NCI-H345 (cell line): ENCODE measurements at regions not wholly inside any gene's neighbourhood (a gene's known extent, or its start where the extent isn't known, plus 50 kb on each side); places are given as distances from the start of the nearest gene placed in this dataset.
"Not testable (repeated sequence)": the region's sequence is repeated elsewhere in the genome, so short reads cannot be mapped to it uniquely, and the experiment has no call there.

Experiments
- DNase-seq: peaks from one replicate; lab custom pipeline; 2025; lab: John Stamatoyannopoulos, UW

DNA sequence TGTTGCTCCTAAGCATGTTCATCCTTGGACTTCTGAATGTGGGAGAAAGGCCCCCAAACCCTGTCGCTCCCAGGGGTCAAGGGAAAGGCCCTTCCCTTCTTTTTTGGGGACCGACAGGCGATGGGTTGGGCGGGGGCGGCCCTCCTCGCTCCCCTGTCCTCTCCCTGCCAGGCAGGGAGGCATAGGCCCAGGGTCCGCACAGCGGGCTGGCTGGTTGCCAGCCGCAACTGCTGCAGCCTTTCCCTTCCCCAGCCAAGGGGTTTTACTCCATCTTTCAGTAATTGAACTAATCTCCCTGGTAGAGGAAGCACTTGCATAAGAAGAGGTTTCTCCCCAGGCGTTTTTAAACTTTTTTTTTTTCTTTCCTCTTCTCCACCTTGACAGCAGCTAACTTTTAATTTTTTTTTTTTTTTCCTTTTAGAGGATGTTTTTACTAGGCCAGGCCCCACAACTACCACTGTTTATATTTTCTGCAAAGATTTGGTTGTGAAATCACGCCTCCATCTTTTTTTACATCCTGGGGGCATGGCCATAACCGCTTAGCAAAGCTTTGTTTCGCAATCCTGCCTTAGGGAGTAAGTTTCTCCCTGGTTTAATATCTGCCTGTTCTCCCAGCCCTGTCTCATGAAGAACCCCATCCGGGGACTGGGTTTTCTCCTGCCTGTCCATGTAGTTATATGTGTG, 216.9 kb upstream of the ZNF608 start:
- DNase-seq: no peak

DNA sequence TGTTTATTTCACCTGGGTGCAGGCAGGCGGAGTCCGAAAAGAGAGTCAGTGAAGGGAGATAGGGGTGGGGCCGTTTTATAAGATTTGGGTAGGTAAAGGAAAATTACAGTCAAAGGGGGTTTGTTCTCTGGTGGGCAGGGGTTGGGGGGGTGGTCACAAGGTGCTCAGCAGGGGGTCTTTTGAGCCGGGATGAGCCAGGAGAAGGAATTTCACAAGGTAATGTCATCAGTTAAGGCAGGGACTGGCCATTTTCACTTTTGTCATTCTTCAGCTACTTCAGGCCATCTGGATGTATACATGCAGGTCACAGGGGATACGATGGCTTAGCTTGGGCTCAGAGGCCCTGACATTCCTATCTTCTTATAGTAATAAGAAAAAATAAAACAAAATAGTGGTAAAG, 220.3 kb upstream of the ZNF608 start:
- DNase-seq: not testable (repeated sequence)

DNA sequence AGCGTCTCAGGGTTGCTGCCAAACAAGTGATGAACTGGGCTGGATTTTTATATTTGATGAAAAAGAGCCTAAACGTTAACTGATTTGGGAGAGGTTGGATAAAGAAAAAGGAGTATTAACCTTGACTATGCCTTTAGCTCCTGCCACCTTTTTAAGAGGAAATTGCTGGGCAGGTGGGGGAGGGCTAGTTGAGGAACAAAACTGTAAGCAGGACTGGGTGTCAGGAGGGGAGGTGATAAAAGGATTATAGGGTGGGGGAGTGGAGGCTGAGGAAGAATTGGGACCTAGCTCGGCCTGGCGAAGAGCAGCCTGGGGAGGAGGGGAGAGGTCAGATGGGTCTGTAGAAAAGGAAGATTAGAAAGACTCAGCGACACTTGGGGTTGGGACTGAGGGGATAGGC, 223.9 kb upstream of the ZNF608 start:
- DNase-seq: not testable (repeated sequence)

DNA sequence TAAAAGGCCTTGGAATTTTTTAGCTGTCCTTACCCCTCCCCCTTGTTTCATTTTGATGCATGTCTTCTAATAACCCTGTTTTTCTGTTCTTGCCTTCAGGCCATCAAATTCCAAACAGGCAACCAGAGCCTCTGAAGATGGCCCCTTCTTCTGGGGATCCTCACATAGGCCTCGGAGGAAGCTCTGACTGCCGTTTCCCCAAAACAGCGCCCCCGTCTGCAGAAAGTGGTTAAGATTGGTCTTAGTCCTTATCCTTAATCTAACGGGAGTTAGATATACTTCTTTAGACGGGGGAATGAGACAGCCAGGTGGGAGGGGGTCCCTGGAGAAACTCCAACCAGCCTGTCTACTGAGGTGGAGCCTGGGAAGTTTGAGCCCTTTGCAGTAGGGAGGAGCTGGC, 226.3 kb upstream of the ZNF608 start:
- no peak for DNase-seq

DNA sequence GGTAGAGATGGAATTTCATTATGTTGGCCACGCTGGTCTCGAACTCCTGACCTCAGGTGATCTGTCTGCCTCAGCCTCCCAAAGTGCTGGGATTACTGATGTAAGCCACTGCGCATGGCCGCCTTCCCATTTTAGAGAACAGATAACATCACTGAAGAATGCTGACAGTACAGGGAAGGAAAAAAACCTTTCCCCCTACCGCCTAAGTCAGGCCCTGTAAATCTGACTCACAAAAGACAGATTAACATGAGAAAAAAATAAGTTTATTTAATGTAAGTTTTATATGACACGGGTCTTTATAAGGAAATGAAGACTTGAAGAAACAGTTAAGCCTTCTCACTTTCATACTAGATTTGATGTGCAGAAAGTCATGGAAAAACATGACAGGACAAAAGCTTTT, 227.2 kb upstream of the ZNF608 start:
- DNase-seq: no peak

DNA sequence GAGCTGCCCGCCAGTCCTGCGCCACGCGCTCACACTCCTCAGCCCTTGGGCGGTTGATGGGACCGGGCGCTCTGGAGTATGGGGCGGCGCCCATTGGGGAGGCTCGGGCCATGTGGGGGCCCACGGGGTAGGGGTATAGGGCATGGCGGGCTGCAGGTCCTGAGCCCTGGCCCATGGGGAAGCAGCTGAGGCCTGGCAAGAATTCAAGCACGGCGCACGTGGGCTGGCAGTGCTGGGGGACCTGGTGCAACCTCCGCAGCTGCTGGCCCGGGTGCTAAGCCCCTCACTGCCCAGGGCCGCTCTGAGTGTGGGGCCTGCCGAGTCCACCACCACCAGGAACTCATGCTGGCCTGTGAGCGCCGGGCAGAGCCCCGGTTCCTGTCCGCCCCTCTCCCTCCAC, 229.6 kb upstream of the ZNF608 start:
- DNase-seq: no peak

DNA sequence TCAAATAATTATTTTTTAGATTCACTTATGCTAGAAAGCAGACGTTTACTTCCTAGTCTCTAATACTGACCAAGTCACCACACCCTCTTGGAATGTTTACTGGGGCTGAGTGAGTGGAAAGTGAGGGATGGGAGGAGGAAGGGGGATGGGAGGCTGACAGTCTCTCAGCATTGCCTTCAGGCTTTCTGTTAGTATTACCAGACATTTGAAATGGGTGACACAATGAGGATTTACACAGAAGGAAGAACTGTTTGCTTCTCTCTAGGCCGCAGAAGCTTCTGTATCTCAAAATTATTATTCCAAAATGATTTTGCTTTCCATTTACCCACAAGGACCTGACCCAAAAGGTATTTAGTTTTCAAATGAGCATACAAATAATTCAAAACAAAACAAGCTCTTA, 232.8 kb upstream of the ZNF608 start:
- no peak for DNase-seq

DNA sequence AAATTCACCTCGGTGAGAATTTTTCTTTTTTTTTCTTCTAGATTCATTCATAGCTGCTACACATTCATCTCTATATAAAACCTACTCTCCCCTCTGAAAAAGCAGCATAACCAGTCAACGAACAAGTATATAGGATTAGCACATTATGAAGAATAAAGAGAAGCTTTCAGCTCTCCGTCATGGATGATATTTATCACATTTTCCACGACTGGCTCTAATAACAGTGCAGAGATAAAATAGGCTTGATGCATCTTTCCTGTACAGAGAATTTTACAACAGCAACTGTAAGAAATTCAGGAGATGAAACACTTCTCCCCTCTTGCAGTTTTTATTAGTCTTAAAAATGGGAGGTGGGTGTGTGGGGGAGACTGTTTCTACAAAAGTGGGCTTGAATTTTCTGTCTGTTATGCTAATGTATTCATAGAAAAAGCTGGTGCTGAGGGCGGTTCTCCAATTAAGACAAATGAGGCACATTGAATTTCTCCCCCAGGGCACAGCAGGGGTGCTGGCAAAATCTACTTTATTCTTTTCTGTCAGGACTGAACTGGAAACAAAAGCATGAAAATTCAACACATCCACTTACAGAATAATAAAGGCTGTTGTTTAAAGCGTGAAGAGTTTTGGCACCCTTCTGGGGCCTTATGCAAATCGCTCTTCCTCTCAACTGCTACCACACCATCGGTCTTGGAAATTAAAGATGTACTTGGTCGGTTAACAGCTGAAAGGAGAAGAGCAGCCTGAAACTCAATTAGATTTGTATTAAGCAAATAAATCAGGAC, 233.9 kb upstream of the ZNF608 start:
- peak; percentile 82 for DNase-seq

DNA sequence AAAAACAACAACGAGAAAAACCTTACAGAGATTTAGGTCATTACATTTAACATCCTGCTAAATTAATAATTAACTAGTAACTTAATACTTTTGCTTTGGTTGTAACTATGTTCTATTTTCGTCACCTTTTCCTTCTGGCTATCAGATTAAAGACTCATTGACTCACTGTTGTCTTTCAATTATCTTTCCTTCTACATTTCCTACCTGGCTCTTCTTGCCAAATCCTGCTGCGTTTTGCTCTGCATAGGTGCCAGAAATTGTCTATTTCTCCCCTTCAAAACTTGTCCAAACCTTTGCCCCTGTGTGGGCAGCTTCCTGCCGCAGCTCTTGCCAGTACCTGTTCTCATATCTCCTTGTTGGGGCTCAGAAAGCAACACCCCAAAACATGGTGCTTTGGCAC, 235.5 kb upstream of the ZNF608 start:
- no peak for DNase-seq

DNA sequence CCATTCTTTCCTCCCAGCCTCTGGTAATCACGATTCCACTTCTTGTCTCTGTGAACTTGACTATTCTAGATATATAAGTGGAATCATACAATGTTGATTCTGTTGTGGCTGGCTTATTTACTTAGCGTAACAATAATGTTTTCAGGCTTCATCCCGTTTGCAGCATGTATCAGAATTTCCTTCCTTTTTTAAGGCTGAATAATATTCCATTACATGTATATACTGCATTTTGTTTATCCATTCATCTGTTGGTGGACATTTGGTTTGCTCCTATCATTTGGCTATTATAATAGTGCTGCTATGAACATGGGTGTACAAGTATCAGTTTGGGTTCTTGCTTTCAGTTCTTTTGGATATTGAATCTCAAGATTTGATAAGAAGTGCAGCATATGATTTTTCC, 239.7 kb upstream of the ZNF608 start:
- DNase-seq: no peak

DNA sequence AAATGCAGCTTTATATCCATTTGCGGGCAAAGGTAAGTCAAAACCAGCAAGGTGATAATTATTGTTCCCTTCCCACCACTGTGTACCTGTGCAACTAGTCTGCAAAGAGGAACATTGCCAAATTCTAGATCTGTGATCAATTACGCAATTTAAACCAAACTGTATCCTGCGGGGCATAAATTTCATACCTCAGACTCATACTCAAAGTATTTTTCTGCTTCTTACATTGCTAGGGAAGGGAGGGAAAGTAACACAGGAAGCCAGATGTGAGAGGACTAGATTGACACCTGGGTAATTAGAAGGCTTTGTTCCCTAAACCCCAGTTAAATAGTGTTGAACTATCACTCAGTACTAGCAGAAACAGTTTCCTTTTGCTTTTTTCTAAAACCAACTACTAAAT, 240.2 kb upstream of the ZNF608 start:
- DNase-seq: no peak

DNA sequence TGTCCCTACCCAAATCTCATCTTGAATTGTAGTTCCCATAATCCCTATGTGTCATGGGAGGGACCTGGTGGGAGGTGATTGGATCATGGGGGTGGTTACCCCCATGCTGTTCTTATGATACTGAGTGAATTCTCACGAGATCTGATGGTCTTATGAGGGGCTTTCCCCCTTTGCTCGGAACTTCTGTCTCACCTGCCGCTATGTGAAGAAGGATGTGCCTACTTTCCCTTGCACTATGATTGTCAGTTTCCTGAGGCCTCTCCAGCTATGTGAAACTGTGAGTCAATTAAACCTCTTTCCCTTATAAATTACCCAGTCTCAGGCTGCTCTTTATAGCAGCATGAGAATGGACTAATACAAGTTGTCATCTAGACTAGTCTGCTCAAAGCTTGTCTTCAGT, 241.3 kb upstream of the ZNF608 start:
- not testable (repeated sequence) for DNase-seq

DNA sequence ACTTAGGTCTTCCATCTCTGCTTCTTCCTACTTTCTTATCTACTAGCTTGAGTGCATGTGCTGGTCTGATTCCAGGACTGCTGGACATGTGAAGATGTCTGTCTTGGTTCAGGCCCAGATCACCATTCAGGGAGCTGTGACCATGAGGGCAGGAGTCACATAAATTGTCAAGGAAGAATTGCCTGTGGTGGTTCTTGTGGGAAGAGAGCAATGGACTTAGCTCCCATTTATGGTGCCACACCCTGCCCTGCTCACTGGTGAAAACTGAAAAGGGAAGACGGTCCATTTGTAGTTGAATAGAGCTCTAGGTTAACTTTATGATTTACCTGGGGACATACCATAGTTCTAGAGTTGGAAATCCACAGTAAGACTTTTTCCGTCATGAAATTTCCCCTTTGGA, 244.3 kb upstream of the ZNF608 start:
- no peak for DNase-seq

DNA sequence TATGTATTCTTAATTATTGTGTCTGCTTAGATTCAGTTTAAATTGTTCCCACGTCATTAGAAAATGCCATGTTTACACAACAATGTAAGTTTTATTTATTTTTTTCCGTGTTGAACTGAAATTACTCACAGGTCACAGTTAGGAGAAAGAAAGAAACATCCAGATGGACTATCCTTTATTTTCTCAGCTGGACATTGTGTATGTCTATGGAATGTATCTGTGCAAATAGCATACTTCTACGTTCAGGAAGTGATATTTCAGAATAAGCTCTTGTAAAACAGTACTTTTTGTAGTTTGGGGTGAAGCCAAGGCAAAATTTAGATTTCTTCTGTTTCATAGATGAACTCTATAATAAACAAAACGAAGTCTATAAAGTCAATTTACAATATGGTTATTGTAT, 249.0 kb upstream of the ZNF608 start:
- DNase-seq: no peak

DNA sequence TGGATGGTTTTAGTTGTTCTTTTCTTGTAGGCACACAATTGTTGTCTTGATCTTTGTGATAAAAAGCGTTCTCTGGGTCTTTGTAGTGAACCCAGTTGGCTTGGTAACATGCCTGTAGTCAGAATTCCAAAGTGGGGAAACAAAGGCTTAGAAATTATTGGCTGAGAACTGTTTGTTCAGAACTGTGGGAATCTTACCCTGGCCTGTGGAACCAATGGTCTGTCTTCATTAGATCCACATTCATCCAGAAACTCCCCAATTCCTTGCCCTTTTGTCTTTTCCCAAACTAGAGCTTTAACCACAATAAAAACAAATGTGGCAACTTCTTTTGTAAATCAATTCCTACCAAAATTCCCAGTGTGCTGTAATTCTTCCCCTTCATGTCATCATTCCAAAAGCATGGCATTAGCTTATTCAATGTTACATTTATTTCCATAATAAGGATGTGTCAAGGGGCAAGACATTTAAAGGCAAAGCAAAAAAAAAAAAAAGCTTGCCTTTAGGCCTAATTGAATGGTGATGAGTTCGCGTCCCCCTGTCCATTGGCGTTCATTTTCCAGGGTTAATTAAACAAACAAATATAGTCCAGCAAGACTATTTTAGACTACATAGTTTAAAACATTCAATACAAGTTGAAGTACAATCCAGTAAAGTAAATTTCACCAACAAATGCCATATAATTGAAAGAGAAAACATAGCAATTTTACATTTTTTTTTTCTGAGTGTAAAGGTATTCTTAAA, 249.8 kb upstream of the ZNF608 start:
- DNase-seq: no peak

DNA sequence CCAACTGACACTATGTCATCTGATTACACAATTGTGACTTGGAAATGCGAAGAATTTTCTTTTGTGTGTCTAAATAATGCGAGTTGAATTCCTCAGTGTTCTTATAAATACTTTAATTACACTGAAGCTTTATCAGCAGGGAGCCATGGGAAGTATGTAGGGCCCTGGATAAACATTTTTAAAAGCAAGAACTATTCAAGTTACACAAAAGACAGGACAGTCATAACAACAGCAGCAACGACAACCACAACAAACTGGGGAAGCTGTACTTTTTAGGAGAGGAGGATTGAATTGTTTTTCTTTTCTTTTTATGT, 250.3 kb upstream of the ZNF608 start:
- DNase-seq: no peak

DNA sequence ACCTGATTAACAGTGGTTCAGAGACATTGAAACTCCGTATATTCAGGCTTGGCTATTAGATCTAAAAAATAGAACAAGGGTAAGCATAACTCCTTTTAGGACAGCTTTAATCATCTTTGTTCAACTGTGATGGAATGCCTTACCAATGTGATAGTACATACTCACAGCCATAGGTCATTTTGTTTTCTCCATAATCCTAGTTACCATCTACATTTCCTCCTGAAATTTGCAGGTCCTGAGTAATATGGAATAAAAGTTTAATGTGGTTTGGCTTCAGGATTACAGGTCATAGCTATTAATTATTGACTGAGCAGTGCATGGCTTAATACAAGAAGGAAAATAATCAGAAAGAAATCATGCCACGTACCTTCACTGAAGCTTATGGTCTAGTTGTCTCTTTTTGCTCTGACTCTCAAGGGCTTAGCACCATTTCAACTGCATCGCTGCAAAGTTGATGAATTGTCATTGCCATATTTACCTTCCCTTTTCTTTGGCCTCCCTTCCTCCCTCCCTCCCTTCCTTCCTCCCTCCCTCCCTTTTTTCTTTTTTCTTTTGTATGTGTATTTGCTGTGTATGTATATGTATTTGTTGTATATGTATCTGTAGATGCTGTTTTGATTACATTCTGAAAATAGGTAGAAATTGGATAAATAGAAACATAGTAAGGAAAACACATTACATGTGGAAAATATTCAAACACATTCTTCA, 250.9 kb upstream of the ZNF608 start:
- DNase-seq: no peak

DNA sequence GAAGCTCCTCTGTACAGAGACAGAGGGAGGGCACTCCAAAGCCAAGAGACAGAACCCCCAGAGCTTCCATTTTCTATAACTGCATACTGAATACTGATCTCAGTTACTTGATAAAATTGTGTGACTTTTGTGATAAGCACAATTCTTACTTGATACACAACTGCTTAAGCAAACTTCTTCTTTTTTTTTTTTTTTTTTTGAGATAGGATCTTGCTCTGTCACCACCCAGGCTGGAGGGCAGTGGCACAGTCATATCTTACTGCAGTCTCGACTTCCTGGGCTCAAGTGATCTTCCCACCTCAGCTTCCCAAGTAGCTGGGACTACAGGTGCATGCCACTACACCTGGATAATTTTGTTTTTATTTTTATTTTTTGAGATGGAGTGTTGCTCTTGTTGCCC, 252.1 kb upstream of the ZNF608 start:
- DNase-seq: no peak

DNA sequence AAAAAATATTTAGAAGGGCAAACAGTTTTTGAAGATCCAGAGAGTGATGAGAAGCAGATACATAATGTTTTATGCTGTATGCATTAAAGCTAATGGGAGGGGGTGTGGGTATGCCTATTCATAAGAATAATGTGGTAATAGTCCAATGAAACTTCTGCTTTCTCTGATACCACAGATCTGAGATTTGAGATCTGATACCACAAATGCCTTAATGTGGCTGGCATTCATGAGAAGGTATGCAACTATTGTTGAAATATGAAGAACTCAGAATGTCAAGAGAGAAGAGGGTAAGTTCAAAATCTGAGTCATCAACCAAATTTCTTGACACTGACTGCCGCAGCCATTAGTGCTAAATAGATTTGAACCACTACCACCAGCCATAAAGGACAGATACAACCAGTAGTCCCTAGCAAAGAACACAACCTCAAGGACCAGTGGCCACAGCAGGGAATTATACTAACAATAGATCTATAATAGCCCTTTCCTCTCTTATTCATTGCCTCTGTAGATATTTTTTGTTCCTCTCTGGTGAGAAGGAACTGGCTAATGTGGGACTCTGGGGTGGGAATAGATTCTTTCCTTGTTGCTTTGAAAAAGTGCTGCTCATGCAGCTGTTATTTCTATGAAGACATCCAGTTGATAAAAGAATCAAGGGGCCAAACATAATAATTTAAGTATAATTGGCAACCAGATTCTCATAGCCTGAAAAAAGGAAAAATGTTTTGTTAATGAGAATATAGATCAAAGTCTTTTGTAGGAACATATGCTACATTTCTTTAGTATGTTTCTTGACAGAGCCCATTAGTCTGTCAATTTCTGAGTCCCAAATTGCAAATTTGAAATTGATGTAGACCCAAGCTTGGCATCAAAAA, 256.5 kb upstream of the ZNF608 start:
- no peak for DNase-seq

DNA sequence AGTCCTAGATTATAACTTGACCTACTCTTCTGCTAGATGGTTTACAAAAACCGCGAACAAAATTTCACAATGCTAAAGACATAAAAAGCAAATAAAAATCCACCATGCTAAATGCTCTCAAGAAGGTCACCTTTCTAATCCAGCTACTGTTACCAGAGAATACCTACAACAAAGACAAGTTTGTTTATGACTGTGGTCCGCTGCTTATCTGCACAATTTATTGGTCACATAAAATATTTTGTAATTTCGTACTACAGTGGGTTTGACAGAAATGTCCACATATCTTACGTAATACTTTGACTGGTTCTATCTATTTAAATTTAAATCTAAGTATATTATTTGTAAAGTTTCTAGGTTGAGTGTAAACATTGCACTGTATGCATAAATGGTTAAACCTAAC, 257.6 kb upstream of the ZNF608 start:
- no peak for DNase-seq

DNA sequence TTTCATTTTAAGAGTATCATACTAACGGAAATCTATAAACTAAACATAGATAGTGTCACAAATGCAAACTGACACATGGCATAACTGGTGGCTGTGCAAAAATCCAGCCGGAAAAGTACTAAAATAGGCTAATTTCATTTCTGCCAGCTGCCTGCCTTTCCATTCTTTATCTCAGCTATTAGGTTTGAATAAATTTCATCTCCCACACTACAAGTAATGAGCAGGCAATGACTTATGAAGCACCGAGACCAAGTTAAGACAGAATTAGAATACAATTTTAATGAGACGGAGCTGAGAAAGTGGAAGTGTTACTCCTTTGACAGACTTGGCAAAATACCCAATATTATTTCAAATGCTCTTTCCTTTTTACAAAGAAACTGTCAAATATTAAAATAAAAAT, 258.8 kb upstream of the ZNF608 start:
- DNase-seq: no peak
